ENCODE measurements at regions not wholly inside any gene's neighbourhood (a gene's known extent, or its start where the extent isn't known, plus 50 kb on each side); places are given as distances from the start of the nearest gene placed in this dataset.

GRCh38 chr14:26870722-26871617 lies 273.1 kb upstream of the NOVA1 start:
- peaks cover 7% of the 10 kb centered on the region for H3K27me3 ChIP-seq (ENCODE audit: control insufficient read depth, insufficient read depth, low read length)
- TF ChIP-seq CTCF (IDR thresholded peaks at IDR 0.05; ENCODE audit: insufficient read depth, low read length, severe bottlenecking): no peak
- FAIRE-seq: no peak

GRCh38 chr14:26872515-26873361 lies 274.9 kb upstream of the NOVA1 start:
- FAIRE-seq: no peak
- Histone ChIP-seq H3K4me3 (ENCODE audit: low read depth, low read length) (no peak overlapping the region), H3K36me3 (ENCODE audit: control insufficient read depth, insufficient read depth, low read length) (no peaks in the 10 kb centered on the region), H3K27me3 (ENCODE audit: control insufficient read depth, insufficient read depth, low read length) (peaks cover 7% of the 10 kb centered on the region)
- TF ChIP-seq CTCF (IDR thresholded peaks at IDR 0.05; ENCODE audit: insufficient read depth, low read length, severe bottlenecking): no peak
- no peak for DNase-seq (ENCODE audit: low read depth)

More at GRCh38 chr14:26870722-26871617, 273.1 kb upstream of the NOVA1 start:
- Histone ChIP-seq H3K36me3 (ENCODE audit: control insufficient read depth, insufficient read depth, low read length) (no peaks in the 10 kb centered on the region), H3K4me3 (ENCODE audit: low read depth, low read length) (no peak overlapping the region)
- no peak for DNase-seq (ENCODE audit: low read depth)

- Histone ChIP-seq H3K36me3 (ENCODE audit: control insufficient read depth, insufficient read depth, low read length) (no peaks in the 10 kb centered on the region), H3K27me3 (ENCODE audit: control insufficient read depth, insufficient read depth, low read length) (peaks cover 7% of the 10 kb centered on the region), H3K4me3 (ENCODE audit: low read depth, low read length) (no peak overlapping the region)
- FAIRE-seq (no peak), DNase-seq (ENCODE audit: low read depth) (no peak)
- TF ChIP-seq CTCF (IDR thresholded peaks at IDR 0.05; ENCODE audit: insufficient read depth, low read length, severe bottlenecking): no peak
Measured at GRCh38 chr14:26873362-26873960, 275.6 kb upstream of the NOVA1 start.

GRCh38 chr14:26887847-26888246 lies 290.0 kb upstream of the NOVA1 start:
- DNase-seq (ENCODE audit: low read depth) (no peak), FAIRE-seq (no peak)

GRCh38 chr14:26888592-26888991 lies 290.8 kb upstream of the NOVA1 start:
- DNase-seq (ENCODE audit: low read depth) (no peak), FAIRE-seq (no peak)
- Histone ChIP-seq H3K4me3 (ENCODE audit: low read depth, low read length) (no peak overlapping the region), H3K27me3 (ENCODE audit: control insufficient read depth, insufficient read depth, low read length) (no peaks in the 10 kb centered on the region), H3K36me3 (ENCODE audit: control insufficient read depth, insufficient read depth, low read length) (no peaks in the 10 kb centered on the region)
- no peak for TF ChIP-seq CTCF (IDR thresholded peaks at IDR 0.05; ENCODE audit: insufficient read depth, low read length, severe bottlenecking)

More at GRCh38 chr14:26887847-26888246, 290.0 kb upstream of the NOVA1 start:
- TF ChIP-seq CTCF (IDR thresholded peaks at IDR 0.05; ENCODE audit: insufficient read depth, low read length, severe bottlenecking): no peak
- Histone ChIP-seq H3K4me3 (ENCODE audit: low read depth, low read length) (no peak overlapping the region), H3K27me3 (ENCODE audit: control insufficient read depth, insufficient read depth, low read length) (no peaks in the 10 kb centered on the region), H3K36me3 (ENCODE audit: control insufficient read depth, insufficient read depth, low read length) (no peaks in the 10 kb centered on the region)

Measured in bronchial epithelial cell (primary cell).